GM12872 (cell line): ENCODE measurements at regions not wholly inside any gene's neighbourhood (a gene's known extent, or its start where the extent isn't known, plus 50 kb on each side); places are given as distances from the start of the nearest gene placed in this dataset.

Experiments
- TF ChIP-seq, protein P1 (sequence below): IDR thresholded peaks from 3 replicates; pipeline ENCODE4 v1.5.1; 2011; ENCODE audit warnings: low read depth, mild to moderate bottlenecking, low read length, moderate library complexity; ENCODE audit not compliant: insufficient read depth

DNA sequence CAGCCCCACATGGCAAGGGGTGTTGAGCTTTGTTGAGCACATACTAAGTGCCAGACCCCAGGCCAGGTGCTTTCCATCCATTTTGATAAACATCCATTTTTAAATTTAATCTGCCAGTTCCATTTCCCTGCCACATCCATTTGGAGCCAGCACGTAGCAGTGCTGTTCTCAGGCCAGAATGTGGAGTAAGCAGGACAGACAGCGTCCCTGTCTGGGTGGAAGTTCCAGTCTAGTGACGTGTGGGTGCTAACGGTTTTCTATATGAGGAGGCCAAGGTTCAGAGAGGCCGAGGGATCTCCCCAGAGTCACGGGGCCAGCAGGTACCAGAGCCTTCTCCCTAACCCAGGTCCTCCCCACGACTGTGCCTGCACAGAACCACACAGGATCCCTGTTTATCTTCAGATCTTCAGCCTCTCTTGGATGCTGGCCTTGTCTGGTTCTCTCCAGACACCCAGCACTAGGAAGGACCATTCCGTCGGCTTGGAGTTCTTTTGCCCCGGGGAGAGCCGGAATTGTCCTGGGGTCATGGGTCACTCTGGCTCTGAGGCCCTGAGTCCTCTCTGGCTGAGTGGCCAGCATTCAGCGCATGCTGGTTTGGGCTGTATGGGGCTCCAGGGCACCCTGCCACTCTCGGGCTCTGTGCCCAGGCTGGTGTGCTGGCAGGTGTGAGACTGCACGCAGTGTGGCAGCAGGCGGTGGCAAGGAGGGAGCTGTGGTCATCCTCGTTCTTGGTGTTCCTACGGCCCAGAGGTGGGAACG, 63.6 kb upstream of the PPARA start:
- TF ChIP-seq, protein P1, sequence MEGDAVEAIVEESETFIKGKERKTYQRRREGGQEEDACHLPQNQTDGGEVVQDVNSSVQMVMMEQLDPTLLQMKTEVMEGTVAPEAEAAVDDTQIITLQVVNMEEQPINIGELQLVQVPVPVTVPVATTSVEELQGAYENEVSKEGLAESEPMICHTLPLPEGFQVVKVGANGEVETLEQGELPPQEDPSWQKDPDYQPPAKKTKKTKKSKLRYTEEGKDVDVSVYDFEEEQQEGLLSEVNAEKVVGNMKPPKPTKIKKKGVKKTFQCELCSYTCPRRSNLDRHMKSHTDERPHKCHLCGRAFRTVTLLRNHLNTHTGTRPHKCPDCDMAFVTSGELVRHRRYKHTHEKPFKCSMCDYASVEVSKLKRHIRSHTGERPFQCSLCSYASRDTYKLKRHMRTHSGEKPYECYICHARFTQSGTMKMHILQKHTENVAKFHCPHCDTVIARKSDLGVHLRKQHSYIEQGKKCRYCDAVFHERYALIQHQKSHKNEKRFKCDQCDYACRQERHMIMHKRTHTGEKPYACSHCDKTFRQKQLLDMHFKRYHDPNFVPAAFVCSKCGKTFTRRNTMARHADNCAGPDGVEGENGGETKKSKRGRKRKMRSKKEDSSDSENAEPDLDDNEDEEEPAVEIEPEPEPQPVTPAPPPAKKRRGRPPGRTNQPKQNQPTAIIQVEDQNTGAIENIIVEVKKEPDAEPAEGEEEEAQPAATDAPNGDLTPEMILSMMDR, result no peak

DNA sequence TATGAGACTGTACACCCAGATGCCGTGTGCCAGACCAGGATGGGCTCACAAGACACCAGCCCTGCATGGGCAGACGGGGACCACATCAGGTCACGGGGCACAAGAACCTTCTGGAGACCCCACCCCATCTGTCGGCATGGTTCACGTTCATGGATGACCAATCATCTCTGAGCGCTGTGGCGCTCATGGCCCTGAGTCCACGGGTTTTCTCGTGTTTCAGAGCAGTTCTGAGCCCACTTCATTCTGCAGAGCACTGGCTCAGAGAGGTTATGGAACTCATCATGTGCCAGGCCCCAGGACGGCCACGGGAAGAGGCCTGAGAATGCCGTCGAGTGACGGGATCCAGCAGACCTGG, 63.0 kb upstream of the PPARA start:
- TF ChIP-seq, protein P1, result no peak

GRCh38 chr22:46087816-46088277, 62.5 kb upstream of the PPARA start:
- TF ChIP-seq, protein P1, result no peak

DNA sequence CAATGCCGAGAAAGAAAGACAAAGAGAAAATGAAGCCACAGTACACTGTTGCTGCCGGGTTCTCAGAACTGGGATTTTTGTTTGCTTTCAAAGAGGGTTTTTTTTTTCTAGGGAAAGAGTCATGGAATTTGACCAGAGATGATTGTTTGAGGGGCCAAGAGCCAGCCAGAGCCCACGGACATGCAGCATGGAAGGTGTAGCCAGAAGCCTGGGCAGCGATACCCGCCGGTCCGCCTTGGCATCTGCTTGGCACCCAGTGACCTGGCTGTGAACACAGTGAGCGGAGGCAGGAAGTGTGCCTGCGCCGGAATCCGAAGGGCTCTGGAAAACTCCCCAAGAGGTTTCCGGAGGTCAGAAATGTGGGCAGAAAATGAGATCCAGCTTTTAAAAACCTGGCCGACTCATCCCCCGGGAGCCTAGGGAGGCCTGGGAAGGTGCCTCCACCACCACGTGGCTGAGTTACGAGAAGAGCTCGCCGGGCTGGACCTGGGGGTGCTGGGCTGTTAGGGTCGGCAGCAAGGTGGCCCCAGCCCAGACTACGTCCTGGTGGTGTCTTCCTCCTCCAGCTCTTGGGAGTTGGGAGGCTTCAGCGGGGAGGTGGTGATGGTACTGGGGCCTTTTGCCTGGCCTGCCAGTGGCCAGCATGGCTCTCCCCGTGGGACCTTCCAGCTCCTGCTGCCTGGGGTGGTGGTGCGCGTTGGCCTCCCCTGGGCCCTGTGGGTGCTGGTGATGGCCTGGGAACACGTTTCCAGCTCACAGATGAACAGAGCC, 61.6 kb upstream of the PPARA start:
- TF ChIP-seq, protein P1, result no peak

DNA sequence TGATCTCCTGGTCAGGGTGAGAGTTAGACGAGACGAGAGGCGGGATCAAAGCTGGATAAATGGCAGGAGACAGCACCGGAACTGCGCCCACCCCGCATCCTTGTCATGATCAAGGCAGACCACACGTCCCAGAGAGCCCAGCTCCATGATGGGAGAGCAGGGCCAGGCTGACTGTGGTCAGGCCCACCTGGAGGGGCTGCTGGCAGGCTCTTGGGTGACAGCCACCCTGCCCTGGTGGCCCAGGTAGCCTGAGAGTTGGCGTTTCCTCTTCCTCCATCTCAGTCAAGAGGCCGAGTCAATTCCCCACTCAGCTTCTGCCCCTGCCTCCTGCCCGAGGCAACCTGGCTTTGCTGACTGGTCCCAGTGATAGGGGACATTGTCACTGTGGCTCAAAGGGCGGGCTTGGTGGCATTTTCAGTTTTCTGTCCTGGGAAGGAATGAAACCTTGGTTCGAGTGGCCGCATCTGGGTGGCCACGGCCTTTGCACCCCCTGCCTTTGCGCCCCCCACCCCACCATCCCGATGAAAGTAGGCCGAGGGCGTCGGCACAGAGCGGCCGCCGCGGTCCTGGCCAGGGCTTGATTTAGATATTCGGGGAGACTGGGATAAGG, 60.8 kb upstream of the PPARA start:
- TF ChIP-seq, protein P1, result no peak

DNA sequence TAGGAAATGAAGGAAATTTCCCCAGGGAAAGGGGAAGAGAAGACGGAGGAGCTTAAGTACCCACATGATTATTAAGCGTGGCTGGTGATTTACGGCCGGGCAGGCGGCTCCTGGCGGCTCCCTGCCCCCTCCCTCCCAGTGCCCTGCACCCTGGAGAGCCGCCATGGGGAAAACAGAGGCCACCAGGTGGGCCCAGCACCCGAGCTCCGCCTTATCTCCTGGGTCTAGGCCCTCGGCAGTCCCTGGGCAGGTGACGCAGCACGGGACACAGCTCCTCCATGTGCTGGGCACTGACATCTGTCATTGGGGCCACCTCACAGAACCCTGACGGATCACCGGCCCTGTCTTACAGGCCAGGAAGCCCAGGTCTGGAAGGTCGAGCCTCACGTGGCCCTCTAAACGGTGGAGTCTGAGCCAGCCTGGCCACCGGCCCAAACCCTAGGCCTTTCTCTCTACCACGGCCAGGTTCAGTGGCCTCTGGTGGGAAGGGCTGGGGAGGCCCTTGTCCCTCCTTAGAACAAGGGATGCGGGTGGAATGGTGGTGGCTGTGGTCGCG, 60.2 kb upstream of the PPARA start:
- TF ChIP-seq, protein P1, result no peak

GRCh38 chr22:46090631-46091201, 59.6 kb upstream of the PPARA start:
- TF ChIP-seq, protein P1, result no peak
